ENCODE measurements at regions not wholly inside any gene's neighbourhood (a gene's known extent, or its start where the extent isn't known, plus 50 kb on each side); places are given as distances from the start of the nearest gene placed in this dataset.

DNA sequence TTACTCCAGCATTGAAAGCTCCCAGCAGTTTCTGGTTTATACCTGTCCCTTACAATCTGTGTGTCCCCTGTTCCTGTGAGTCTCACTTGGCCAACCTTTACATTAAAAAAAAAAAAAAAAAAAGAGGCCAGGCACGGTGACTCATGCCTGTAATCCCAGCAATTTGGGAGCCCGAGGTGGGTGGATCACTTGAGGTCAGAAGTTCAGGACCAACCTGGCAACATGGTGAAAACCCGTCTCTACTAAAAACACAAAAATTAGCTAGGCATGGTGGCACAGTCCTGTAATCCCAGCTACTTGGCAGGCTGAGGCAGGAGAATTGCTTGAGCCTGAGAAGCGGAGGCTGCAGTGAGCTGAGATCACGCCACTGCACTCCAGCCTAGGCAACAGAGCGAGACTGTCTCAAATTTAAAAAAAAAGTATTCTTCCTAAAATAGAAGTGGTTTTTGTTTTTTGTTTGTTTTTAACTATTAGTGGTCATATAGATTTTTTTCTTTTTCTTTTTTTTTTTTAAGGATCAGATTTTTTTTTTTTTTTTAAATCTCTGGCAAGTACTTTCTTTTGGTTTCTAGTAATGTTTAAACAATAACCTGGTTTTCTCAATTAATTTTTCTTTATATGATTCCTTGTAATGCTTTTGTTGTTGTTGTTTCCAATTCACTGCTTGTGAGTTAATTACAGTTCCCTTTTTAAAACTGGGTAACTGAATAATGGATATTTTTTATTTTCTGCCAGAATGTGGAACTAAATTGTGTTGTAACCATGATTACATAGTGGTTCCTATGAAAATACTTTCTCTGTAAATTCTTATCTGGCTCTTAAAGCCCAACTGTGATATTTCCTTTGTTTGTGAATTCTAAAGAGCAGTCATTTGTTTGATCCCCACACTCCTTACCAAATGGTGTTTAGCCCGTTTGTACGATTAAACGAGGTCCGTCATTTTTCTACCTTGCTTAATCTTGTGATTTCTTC, 116.8 kb downstream of the CTAGE1 start:
- TF ChIP-seq, protein P1, sequence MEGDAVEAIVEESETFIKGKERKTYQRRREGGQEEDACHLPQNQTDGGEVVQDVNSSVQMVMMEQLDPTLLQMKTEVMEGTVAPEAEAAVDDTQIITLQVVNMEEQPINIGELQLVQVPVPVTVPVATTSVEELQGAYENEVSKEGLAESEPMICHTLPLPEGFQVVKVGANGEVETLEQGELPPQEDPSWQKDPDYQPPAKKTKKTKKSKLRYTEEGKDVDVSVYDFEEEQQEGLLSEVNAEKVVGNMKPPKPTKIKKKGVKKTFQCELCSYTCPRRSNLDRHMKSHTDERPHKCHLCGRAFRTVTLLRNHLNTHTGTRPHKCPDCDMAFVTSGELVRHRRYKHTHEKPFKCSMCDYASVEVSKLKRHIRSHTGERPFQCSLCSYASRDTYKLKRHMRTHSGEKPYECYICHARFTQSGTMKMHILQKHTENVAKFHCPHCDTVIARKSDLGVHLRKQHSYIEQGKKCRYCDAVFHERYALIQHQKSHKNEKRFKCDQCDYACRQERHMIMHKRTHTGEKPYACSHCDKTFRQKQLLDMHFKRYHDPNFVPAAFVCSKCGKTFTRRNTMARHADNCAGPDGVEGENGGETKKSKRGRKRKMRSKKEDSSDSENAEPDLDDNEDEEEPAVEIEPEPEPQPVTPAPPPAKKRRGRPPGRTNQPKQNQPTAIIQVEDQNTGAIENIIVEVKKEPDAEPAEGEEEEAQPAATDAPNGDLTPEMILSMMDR (IDR thresholded peaks at IDR 0.05): no peak
- TF ChIP-seq POLR2A (IDR thresholded peaks at IDR 0.05): no peak

Measured in heart left ventricle (tissue), 13 donors.